Right lobe of liver (tissue), 4 donors: ENCODE measurements at regions not wholly inside any gene's neighbourhood (a gene's known extent, or its start where the extent isn't known, plus 50 kb on each side); places are given as distances from the start of the nearest gene placed in this dataset.

Source experiments
- POLR2A ChIP-seq: fragments of 450-650 bp; IDR thresholded peaks from one replicate; pipeline ENCODE4 v1.6.1; 2017; ENCODE audit warnings: antibody characterized with exemption, mild to moderate bottlenecking
- TF ChIP-seq, protein P1 (sequence below), 4 donors: fragments of 200-600 bp in 3 of 4; fragments of 450-650 bp in 1 of 4; IDR thresholded peaks; one replicate each; pipeline versions ENCODE4 v1.5.1 to v1.8.0; 2016 to 2022; ENCODE audit warnings: antibody characterized with exemption in 4 of 4, mild to moderate bottlenecking in 2 of 4
- donor health status: DM: no; HTN: no; CAD: no.
- donor health status: DM: no; HTN: no; CAD: no.
- donor health status: DM: no; HTN: yes; CAD: no.

- TF ChIP-seq POLR2A = no peak
- TF ChIP-seq, protein P1, sequence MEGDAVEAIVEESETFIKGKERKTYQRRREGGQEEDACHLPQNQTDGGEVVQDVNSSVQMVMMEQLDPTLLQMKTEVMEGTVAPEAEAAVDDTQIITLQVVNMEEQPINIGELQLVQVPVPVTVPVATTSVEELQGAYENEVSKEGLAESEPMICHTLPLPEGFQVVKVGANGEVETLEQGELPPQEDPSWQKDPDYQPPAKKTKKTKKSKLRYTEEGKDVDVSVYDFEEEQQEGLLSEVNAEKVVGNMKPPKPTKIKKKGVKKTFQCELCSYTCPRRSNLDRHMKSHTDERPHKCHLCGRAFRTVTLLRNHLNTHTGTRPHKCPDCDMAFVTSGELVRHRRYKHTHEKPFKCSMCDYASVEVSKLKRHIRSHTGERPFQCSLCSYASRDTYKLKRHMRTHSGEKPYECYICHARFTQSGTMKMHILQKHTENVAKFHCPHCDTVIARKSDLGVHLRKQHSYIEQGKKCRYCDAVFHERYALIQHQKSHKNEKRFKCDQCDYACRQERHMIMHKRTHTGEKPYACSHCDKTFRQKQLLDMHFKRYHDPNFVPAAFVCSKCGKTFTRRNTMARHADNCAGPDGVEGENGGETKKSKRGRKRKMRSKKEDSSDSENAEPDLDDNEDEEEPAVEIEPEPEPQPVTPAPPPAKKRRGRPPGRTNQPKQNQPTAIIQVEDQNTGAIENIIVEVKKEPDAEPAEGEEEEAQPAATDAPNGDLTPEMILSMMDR (IDR thresholded peaks at IDR 0.05) = no peak
Measured at GRCh38 chr2:195031411-195031810, 625.6 kb upstream of the SLC39A10 start.
